Islet precursor cell (in vitro differentiated cells): ENCODE measurements at regions not wholly inside any gene's neighbourhood (a gene's known extent, or its start where the extent isn't known, plus 50 kb on each side); places are given as distances from the start of the nearest gene placed in this dataset.
"Not testable (repeated sequence)": the region's sequence is repeated elsewhere in the genome, so short reads cannot be mapped to it uniquely, and the experiment has no call there.

Experiments used
- DNase-seq: peaks from one replicate; pipeline ENCODE4 v3.0.0-alpha.2; 2018

DNA sequence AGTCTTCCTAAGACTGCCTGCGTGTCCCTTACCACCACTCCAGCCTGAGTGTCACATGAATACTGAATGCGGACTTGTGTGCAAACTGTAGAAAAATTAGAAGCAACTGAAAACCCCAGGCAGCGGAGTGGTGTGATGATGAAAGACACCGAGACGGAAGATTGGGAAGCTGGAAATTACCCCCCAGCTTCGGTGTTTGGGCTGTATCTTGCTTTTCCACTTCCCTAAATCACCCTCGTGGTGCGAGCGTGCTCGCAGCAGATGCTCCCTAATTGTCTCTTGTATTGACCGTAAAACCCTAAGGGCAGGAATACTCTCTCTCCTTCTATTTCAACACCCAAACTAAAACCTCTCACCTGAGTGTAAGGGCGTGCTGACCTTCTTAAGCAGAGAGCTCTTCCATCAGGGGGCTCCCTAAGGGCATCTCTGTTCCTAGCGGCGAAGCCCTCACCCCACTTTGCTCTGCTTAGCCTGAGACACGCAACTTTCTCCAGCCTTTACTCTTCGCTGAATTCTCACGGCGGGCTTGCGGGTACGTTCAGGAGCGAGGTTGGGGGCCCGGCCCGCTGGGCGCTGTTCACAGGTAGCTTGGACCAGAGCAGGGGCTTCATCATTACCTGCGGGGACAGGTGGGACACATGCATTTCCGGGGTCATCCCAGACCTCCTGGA lies 62.4 kb downstream of the CRYBB2 start:
- no peak for DNase-seq

DNA sequence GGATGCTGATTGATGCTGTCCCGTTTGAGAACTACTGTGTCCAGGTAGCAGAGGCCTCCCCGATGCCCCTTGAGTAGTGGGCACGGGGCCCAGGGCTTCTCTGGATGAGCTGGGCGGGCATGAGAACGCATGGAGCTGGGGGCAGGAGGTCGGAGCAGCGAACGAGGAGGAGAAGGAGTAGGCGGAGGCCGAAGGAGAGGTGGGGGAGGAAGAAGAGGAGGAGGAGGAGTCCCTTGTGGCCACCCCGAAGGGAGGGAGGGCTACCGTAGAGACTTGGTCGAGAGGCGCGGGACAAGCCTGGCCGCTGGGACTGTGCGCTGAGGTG lies 62.9 kb downstream of the CRYBB2 start:
- peak; percentile 56 for DNase-seq

DNA sequence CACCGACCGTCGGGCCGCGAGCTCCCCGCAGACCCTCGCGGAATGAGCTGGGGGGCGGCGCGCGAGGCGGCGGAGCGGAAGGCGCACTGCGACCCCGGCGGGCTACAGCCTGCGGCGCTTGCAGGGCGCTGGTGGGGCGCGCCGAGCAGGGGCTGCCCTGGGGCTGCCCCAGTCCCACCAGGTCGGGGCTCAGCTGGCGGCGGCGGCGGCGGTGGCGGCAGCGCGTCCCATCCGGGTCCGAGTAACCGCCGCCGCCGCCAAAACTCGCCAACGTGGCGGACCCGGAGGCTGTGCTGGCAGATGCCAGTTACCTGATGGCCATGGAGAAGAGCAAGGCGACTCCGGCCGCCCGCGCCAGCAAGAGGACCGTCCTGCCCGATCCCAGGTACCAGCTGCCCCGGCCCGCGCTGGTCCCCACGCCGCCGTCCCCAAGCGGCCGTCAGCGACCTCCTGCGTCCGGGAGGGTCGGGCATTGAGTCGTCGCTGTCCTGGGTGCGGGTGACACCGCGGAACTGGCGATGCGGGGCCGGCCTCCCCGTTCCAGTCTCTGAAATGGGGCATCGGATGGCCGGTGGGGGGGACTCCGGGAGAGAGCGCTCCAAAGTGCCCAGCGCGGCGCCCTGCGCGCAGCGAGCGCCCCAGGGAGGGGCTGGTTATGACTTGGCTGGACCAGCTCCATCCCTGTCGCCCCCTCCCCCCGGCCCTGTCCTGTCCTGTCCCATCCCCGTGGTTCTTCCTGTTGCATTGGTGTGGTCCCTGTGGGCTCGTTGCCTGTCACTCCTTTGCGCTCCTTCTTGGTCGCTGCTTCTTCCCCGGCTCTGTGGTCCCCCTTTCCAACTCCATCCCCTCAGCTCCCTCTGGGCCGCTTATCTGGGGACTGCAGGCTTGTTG lies 63.5 kb downstream of the CRYBB2 start:
- DNase-seq: peak; percentile 57

DNA sequence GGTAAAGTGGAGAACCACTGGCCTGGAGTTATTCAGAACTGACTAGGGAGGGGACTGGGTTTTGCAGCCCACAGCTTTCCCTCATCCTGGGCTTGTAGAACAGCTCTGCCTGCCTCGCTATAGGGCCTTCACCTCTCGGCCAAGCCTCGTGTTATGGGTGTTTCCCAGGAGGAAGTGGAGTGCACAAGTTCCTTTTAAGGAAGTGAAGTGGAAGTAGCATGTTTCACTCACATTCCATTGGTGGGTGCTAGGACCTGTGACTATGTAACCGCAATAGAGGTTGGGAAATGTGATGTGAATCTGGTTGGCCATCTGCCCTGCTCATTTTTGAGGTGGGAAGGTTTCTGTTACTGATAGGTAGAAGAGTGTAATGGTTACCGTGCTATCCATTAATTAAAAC lies 69.0 kb downstream of the CRYBB2 start:
- not testable (repeated sequence) for DNase-seq

DNA sequence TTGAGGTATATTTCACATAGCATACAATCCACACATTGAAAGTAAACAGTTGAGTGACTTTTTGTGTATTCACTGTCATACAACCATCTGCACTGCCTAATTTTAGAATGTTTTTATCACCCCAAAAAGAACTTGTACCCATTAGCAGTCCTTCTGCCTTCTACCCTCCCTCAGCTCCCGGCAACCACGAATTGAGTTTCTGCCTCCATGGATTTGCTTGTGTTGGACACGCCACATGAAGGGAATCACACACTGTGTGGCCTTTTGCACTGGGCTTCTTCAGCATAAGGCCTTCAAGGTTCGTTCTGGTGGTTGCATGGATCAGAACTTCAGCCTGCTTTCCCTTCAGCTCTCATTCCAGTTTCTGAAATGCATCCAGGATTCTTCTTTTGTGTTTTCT lies 82.5 kb downstream of the CRYBB2 start:
- DNase-seq: not testable (repeated sequence)

- DNase-seq: not testable (repeated sequence)
These were observed 90.1 kb downstream of the CRYBB2 start for GRCh38 chr22:25309586-25309985.

DNA sequence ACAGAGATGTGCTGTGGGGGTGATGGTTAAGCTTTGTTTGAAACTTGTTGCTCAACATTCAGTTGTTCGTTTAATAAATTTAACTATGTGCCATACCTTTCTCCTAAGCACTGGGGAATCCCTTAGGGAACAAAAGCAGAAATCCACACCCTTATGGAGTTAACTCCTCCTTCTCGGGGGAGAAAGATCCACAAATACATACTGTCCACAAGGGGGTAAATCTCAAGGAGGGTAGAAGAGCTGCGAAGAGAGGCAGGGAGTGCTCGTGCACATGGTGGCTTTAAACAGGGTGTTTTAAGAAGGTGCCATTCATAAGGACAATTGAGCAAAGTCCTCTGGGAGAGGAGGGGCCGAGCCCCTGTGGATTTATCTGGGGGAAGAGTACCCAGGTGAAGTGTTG lies 92.5 kb downstream of the CRYBB2 start:
- DNase-seq: not testable (repeated sequence)

DNA sequence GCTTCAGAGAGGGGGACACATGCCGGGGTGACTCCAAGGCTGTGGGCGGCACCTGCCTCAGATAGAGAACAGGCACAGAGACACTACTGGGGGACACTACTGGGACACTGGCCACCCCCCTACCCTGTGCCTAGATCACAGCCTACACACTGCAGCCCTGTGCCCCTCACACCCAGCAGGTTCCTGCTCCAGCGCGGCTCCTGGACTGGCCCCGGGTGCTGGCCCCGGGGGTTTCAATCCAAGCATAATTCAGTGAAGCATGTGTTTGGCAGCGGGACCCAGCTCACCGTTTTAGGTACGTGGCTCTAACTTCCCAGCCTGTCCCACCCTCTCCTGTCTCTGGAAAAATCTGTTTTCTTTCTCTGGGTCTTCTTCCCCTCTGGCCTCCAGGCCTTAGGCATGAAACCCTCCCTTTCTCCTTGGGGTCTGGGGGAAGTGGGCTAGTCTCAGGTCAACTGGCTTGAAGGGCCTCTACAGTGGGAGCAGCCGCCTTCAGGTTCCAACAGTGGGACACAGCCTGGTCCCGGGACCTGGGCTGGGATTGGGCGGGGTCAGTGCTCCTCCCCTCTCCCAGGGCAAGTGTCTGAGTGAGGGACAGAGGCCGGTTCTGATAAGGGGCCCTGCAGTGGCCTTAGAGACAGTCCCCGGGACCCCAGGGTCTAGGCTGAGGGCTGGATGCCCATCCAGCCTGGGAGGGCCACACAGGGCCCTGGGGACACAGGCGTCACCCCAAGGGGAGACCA lies 98.8 kb downstream of the CRYBB2 start:
- DNase-seq: no peak

- no peak for DNase-seq
These were observed 107.7 kb downstream of the CRYBB2 start for GRCh38 chr22:25327018-25327755.

- no peak for DNase-seq
These were observed 111.6 kb downstream of the CRYBB2 start for GRCh38 chr22:25331050-25331449.

DNA sequence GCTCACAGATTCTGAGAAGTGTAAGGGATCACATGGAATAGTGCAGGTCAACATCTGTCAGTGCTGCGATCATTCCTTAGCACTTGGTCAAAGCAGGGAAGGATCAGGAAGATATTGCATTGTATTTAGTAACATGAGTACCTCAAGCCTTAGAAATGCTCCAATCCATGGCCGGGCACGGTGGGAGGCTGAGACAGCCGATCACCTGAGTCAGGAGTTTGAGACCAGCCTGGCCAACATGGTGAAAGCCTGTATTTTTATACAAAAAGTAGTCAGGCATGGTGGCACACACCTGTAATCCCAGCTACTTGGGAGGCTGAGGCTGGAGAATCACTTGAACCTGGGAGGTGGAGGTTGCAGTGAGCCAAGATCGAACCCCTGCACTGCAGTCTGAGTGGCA lies 112.5 kb downstream of the CRYBB2 start:
- DNase-seq: not testable (repeated sequence)

DNA sequence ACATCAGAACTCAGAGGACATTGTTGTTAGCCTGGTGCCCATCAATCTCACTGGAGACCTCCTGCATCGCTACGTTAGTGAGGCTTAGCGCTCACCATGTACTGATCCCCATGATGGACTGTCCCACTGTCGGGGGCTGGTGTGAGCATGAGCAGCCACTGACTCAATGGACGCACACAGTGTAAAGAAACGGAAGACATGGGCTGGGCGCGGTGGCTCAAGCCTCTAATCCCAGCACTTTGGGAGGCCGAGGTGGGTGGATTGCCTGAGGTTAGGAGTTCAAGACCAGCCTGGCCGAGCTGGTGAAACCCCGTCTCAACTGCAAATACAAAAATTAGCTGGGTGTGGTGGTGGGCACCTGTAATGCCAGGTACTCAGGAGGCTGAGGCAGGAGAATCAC lies 112.9 kb downstream of the CRYBB2 start:
- no peak for DNase-seq

DNA sequence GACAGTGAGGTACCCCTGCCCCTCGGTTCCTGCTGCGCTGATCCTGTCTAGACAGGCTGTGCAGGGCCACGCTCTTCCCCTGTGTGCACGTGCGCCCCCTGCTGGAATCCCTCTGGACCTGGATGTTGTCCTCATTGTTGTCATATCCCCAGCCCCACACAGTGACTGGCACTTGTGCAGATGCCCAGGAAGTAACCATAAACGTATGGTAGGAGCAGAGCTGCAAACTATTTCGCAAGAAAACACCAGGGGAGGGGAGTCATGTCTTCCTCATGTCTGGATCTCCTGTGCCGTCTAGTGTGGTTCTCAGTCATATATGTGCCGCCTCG lies 114.7 kb downstream of the CRYBB2 start:
- DNase-seq: peak; percentile 84

DNA sequence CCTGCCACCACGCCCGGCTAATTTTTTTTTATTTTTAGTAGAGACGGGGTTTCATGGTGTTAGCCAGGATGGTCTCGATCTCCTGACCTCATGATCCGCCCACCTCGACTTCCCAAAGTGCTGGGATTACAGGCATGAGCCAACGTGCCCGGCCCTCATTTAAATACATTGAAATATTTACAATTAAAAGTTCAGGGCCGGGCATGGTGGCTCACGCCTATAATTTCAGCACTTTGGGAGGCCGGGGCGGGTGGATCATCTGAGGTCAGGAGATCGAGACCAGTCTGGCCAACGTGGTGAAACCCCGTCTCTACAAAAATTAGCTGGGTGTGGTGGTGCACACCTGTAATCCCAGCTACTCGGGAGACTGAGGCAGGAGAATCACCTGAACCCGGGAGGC lies 115.2 kb downstream of the CRYBB2 start:
- DNase-seq: not testable (repeated sequence)

DNA sequence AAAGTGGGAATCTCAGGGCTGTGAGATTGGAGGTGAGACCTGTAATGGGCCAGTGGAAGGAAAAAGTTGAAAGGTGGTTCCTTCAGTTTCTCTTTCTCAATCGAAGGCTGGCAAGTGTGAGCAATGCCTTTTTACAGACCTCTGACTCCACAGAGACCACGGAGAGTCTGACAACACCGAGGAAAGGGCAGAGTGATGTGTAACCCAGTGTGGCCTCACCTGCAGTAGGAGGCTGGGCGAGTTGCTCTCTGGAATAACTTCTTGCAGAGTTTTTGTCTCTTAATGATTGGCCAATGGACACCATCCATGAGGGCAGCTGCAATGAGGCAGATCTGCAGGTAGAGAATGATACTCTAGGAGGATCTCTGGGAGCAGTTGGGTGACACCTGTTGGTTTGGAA lies 115.8 kb downstream of the CRYBB2 start:
- DNase-seq: not testable (repeated sequence)

DNA sequence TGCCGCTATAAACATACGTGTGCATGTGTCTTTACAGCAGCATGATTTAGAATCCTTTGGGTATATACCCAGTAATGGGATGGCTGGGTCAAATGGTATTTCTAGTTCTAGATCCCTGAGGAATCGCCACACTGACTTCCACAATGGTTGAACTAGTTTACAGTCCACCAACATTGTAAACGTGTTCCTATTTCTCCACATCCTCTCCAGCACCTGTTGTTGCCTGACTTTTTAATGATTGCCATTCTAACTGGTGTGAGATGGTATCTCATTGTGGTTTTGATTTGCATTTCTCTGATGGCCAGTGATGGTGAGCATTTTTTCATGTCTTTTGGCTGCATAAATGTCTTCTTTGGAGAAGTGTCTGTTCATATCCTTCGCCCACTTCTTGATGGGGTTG lies 121.1 kb downstream of the CRYBB2 start:
- DNase-seq: not testable (repeated sequence)

- not testable (repeated sequence) for DNase-seq
These were observed 124.9 kb downstream of the CRYBB2 start for GRCh38 chr22:25344366-25344765.

GRCh38 chr22:25346859-25347751 lies 127.7 kb downstream of the CRYBB2 start:
- peak; percentile 42 for DNase-seq

GRCh38 chr22:25347752-25348102 lies 128.3 kb downstream of the CRYBB2 start:
- no peak for DNase-seq

DNA sequence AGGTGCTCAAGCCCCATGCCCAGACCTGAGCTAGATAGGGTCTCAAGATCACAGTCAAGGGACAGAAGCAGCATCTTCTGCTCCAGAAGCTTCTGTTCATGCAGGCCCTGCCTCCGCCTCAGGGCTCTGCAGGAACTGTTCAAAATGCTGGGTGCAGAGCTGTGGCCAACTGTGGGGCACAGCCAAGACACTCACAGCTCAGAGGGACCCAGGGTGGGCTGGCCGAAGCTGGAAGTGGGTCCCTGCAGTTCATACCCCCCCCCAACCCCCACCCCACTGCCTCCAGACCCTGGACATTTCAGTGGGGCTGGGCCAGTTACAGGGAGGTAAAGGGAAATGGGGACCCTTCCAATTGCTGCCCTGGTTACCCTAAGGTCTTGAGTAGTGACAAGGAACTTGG lies 129.0 kb downstream of the CRYBB2 start:
- no peak for DNase-seq

DNA sequence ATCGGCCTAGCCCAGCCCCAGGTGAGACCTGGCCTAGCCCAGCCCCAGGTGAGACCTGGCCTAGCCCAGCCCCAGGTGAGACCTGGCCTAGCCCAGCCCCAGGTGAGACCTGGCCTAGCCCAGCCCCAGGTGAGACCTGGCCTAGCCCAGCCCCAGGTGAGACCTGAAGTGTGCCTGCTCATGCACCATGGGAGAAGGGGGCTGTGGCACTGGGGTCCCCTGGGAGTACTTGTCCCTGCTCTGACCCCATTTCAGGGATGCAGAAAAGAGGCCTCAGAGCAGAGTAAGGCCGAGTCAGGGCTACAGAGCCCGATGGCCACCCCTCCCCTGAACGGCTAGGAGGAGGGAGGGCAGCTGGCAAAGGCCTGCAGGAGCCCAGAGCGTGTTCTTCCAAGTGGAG lies 129.6 kb downstream of the CRYBB2 start:
- not testable (repeated sequence) for DNase-seq

DNA sequence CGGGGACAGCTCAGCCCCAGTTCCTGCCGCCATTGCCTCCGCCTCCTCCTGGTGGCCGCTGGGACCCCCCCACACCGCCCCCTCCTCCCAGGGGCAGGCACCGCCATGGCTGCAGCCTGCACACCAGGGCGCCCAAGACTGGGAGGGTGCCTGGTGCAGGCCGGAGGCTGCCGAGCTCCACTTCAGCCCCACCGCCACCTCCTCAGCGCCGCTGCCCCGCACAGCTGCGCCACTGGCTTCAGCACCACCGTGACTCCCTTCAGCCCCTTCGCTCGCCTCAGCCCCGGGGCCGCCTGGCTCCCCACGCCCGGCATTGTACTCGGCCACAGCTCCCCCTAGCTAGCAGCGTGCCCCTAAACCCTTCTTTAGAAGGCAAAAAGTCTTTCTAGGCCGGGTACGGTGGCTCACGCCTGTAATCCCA lies 131.1 kb downstream of the CRYBB2 start:
- no peak for DNase-seq
